Stomach smooth muscle (tissue), 2 donors: ENCODE measurements at regions not wholly inside any gene's neighbourhood (a gene's known extent, or its start where the extent isn't known, plus 50 kb on each side); places are given as distances from the start of the nearest gene placed in this dataset.

Experiments used
- H3K27ac ChIP-seq: one replicate; pipeline ENCODE4 v1.7.0; 2013; ENCODE audit warnings: mild to moderate bottlenecking, low read length, inconsistent platforms
- H3K27me3 ChIP-seq, 2 donors: one replicate each; pipeline ENCODE4 v1.7.0; 2013; ENCODE audit warnings: low read length in 2 of 2; ENCODE audit not compliant: insufficient read depth in 2 of 2, control insufficient read depth in 1 of 2
- H3K36me3 ChIP-seq, 2 donors: one replicate each; pipeline ENCODE4 v1.7.0; 2013; ENCODE audit warnings: low read length in 2 of 2; ENCODE audit not compliant: control insufficient read depth in 2 of 2, insufficient read depth in 2 of 2
- H3K4me1 ChIP-seq: one replicate; pipeline ENCODE4 v1.7.0; 2013; ENCODE audit warnings: low read length; ENCODE audit not compliant: control insufficient read depth, insufficient read depth
- H3K4me3 ChIP-seq, 2 donors: one replicate each; pipeline ENCODE4 v1.7.0; 2013; ENCODE audit warnings: low read length in 2 of 2
- H3K9ac ChIP-seq, 2 donors: one replicate each; pipeline ENCODE4 v1.7.0; 2013; ENCODE audit warnings: low read length in 2 of 2, mild to moderate bottlenecking in 1 of 2
- H3K9me3 ChIP-seq, 2 donors: one replicate each; pipeline ENCODE4 v1.7.0; 2013; ENCODE audit warnings: low read length in 2 of 2; ENCODE audit not compliant: control insufficient read depth in 2 of 2
- donor health status: healthy.
- donor health status: Pancreatic carcinoma.

DNA sequence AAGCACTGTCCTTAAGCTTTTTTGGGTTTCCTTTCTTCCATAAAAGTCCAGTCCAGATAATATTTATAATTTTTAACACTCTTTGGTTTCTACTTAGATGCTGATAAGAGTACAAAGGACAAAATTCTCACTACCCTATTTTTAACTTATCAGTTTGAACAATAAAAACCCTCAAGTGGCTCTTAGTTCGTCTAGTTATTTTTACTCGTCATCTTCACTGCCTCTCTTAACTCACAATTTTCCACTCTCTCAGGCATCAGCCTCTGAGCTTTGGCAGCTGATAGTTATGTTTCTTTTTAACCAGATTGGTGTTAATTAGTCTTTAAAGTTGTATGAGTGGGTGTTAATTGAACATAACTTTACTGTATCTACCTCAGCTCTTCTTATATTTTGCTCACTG, 517.1 kb upstream of the SYT4 start:
- no peaks in the 10 kb centered on the region for H3K4me1 ChIP-seq
- H3K27me3 ChIP-seq: no peaks in the 10 kb centered on the region
- H3K4me3 ChIP-seq: no peak overlapping the region
- no peak overlapping the region for H3K9ac ChIP-seq
- H3K27ac ChIP-seq: no peak overlapping the region
- H3K36me3 ChIP-seq: no peaks in the 10 kb centered on the region
- H3K9me3 ChIP-seq: no peaks in the 10 kb centered on the region

DNA sequence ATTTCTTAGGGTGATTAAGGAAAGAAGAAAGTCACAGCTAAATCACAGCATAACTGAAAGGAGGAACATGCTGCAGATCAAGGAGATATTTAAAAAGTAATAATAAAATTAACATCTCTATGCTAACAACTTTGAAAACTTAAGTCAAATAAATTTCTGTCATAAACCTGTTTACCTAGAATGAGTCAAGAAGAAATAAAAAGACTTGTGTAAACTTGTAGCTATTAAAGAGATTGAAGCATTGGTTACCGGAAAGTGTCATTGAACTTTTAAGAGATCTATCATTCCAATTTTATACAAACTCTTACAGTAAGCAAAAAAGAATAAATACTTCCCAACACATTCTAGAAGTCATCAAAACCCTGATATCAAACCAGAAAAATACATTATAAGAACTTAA, 520.1 kb upstream of the SYT4 start:
- Histone ChIP-seq H3K9ac (no peak overlapping the region), H3K4me3 (no peak overlapping the region), H3K27ac (no peak overlapping the region), H3K9me3 (no peaks in the 10 kb centered on the region), H3K4me1 (no peaks in the 10 kb centered on the region), H3K27me3 (no peaks in the 10 kb centered on the region), H3K36me3 (no peaks in the 10 kb centered on the region)

DNA sequence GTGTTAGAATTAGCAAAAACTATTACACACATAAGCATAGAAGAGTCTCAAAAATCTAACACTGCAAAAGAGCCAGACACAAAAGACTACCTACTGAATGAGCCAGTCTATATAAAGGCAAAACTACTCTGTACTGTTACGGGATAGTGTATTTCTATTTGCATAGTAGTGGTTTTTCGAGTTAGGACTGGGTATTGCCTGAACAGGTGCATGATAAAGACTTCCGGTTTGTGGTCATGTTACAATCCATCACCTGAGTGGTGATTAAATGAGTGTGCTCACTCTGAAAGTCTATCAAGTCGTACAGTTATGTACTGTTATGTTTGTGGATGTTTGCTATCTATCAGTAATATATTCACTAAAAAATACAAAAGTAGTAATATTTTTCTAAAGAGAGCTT, 523.3 kb upstream of the SYT4 start:
- peaks cover 0 to 5% of the 10 kb centered on the region in 2 donors for H3K9me3 ChIP-seq
- no peaks in the 10 kb centered on the region for H3K27me3 ChIP-seq
- no peaks in the 10 kb centered on the region for H3K4me1 ChIP-seq
- H3K27ac ChIP-seq: no peak overlapping the region
- H3K9ac ChIP-seq: no peak overlapping the region
- no peak overlapping the region for H3K4me3 ChIP-seq
- H3K36me3 ChIP-seq: no peaks in the 10 kb centered on the region

- Histone ChIP-seq H3K27me3 (no peaks in the 10 kb centered on the region), H3K4me1 (no peaks in the 10 kb centered on the region), H3K9ac (no peak overlapping the region), H3K9me3 (peaks cover 0 to 5% of the 10 kb centered on the region in 2 donors), H3K36me3 (no peaks in the 10 kb centered on the region), H3K4me3 (no peak overlapping the region), H3K27ac (no peak overlapping the region)
Observed at GRCh38 chr18:43805646-43806194, 528.4 kb upstream of the SYT4 start.

DNA sequence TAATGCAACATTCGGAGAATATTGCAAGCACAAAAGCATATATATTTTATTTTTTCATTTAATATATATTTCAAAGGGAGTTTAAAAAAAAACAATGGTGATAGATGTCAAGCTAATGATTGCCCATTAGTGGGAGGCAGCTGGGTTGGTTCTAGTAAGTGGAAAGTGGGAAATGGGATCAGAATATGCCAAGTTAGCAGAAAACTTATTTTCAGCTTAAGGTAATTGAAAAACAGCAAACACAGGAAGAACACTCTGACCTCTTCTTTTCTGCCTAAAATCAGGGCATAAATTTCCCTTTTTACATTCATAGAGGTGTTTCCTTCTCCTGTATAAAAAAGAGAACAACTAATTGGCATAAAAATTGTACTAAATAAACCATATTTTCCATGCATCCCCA, 535.3 kb upstream of the SYT4 start:
- H3K4me3 ChIP-seq: no peak overlapping the region
- H3K27ac ChIP-seq: no peak overlapping the region
- no peaks in the 10 kb centered on the region for H3K4me1 ChIP-seq
- H3K36me3 ChIP-seq: no peaks in the 10 kb centered on the region
- H3K9me3 ChIP-seq: peaks cover 0 to 3% of the 10 kb centered on the region in 2 donors
- no peaks in the 10 kb centered on the region for H3K27me3 ChIP-seq
- no peak overlapping the region for H3K9ac ChIP-seq

- no peak overlapping the region for H3K4me3 ChIP-seq
- H3K27ac ChIP-seq: no peak overlapping the region
- no peaks in the 10 kb centered on the region for H3K4me1 ChIP-seq
- H3K27me3 ChIP-seq: no peaks in the 10 kb centered on the region
- no peak overlapping the region for H3K9ac ChIP-seq
- H3K9me3 ChIP-seq: peaks cover 0 to 3% of the 10 kb centered on the region in 2 donors
- H3K36me3 ChIP-seq: no peaks in the 10 kb centered on the region
Observed at GRCh38 chr18:43819397-43819796, 542.1 kb upstream of the SYT4 start.

- no peaks in the 10 kb centered on the region for H3K27me3 ChIP-seq
- no peaks in the 10 kb centered on the region for H3K36me3 ChIP-seq
- no peak overlapping the region for H3K27ac ChIP-seq
- no peak overlapping the region for H3K4me3 ChIP-seq
- H3K9ac ChIP-seq: no peak overlapping the region
- H3K4me1 ChIP-seq: no peaks in the 10 kb centered on the region
- H3K9me3 ChIP-seq: peaks cover 0 to 3% of the 10 kb centered on the region in 2 donors
Observed at GRCh38 chr18:43819873-43820272, 542.6 kb upstream of the SYT4 start.

DNA sequence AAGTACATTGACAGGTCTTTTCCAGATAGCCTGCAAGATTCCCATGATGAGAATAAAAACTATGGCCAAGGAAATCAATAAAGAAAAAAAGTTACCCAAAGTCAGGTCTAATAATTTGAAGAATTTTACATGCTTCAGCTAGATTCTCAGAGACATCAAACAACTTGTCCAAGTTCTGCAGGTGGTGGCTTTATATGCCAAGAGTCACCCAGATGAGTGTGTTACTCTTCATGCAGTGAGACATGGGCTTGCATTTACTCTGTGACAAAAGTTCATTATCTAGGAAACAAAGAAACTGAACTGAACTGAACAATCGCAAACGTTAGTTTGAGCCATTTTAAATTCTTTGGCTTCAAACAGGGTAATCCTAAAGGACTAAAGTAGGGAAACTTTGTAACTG, 548.5 kb upstream of the SYT4 start:
- H3K4me1 ChIP-seq: no peaks in the 10 kb centered on the region
- H3K9me3 ChIP-seq: no peaks in the 10 kb centered on the region
- H3K36me3 ChIP-seq: no peaks in the 10 kb centered on the region
- no peak overlapping the region for H3K27ac ChIP-seq
- H3K9ac ChIP-seq: no peak overlapping the region
- H3K4me3 ChIP-seq: no peak overlapping the region
- no peaks in the 10 kb centered on the region for H3K27me3 ChIP-seq

- H3K36me3 ChIP-seq: no peaks in the 10 kb centered on the region
- H3K4me1 ChIP-seq: no peaks in the 10 kb centered on the region
- H3K9ac ChIP-seq: no peak overlapping the region
- H3K27me3 ChIP-seq: no peaks in the 10 kb centered on the region
- no peak overlapping the region for H3K27ac ChIP-seq
- no peak overlapping the region for H3K4me3 ChIP-seq
- H3K9me3 ChIP-seq: no peaks in the 10 kb centered on the region
Observed at GRCh38 chr18:43826215-43826614, 548.9 kb upstream of the SYT4 start.

DNA sequence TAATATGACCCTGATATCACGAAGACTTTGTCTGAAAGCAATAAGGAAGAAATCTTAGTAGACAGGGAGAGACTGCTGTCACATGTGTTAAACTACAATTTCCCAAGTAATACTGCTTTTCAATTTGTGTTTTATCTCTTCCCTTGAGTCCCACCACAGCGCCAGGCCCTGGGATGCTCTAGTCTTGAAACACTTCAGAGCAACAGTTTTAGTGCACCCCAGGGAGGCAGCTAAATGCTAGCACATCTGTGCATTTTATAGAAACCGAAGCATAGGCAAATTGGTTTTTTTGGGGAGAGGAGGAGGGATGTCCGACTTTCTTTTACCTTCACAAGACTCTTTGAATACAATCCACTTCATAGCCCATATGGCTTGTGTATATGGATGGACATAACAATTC, 550.0 kb upstream of the SYT4 start:
- no peaks in the 10 kb centered on the region for H3K36me3 ChIP-seq
- no peaks in the 10 kb centered on the region for H3K27me3 ChIP-seq
- no peak overlapping the region for H3K27ac ChIP-seq
- no peak overlapping the region for H3K9ac ChIP-seq
- H3K4me3 ChIP-seq: no peak overlapping the region
- H3K9me3 ChIP-seq: no peaks in the 10 kb centered on the region
- no peaks in the 10 kb centered on the region for H3K4me1 ChIP-seq

DNA sequence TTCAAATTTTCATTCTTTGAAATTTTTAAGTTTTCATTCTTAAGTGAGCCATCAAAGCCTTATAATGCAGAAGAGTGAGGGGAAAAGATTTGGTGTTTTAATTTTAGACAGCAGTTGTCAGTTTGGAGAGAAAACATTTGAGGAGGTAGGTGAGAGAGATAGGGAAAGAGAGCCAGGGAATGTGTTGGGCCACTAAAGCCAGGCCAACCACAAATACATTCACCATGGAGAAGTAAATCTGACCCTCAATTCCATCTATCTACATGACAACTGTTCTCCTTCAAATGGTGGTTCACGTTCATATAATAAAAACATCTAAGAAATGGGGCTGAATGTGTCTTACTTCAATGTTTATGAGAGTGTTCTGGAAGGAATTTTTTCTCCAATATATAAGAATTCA, 553.0 kb upstream of the SYT4 start:
- Histone ChIP-seq H3K4me3 (no peak overlapping the region), H3K4me1 (no peaks in the 10 kb centered on the region), H3K9me3 (no peaks in the 10 kb centered on the region), H3K27ac (peak overlapping the region; percentile 46), H3K27me3 (no peaks in the 10 kb centered on the region), H3K36me3 (no peaks in the 10 kb centered on the region), H3K9ac (no peak overlapping the region)
